A549 (cell line): ENCODE measurements at regions not wholly inside any gene's neighbourhood (a gene's known extent, or its start where the extent isn't known, plus 50 kb on each side); places are given as distances from the start of the nearest gene placed in this dataset.

Experiments
- ATAC-seq, 2 experiments: fragments of 200-7000 bp in 1 of 2; fragments of >200 bp in 1 of 2; cut with Nextera tagmentation in 1 of 2; cut with Tn5 transposase in 1 of 2; 3 replicates each; pipeline versions ENCODE4 v1.8.0 to v1.9.1; 2018 to 2020; ENCODE audit warnings: mild to moderate bottlenecking in 1 of 2, moderate library complexity in 1 of 2
- CTCF ChIA-PET: fragments of 300-600 bp; sonication (Branson Sonifier 250); formaldehyde crosslinking; extraction: SDS; loops from one replicate; lab custom pipeline; 2021; ENCODE audit warnings: antibody characterized with exemption, inconsistent platforms; lab: Yijun Ruan, JAX
- POLR2A ChIA-PET: fragments of 350-600 bp; formaldehyde crosslinking; extraction: SDS; loops from one replicate; lab custom pipeline; 2021; ENCODE audit warnings: antibody characterized with exemption, inconsistent platforms; lab: Yijun Ruan, JAX
- DNase-seq, 2 experiments: peaks; one replicate each; pipeline versions ENCODE4 v3.0.0 to v3.0.0-alpha.2; 2011 to 2016; ENCODE audit warnings: low read depth in 1 of 2, low spot score in 1 of 2
- FAIRE-seq: peaks from 2 replicates; lab custom pipeline; 2011; peaks lifted over from hg19 to GRCh38; lab: Jason Lieb, UNC
- H3K27ac ChIP-seq, 2 experiments: fragments of >200 bp; sonication (Bioruptor Twin); formaldehyde crosslinking; 3 replicates each; pipeline ENCODE4 v1.5.1; 2016 to 2017
- H3K4me1 ChIP-seq: fragments of >200 bp; sonication (Bioruptor Twin); formaldehyde crosslinking; 3 replicates; pipeline ENCODE4 v1.6.1; 2016
- H3K4me2 ChIP-seq: fragments of >200 bp; sonication (Bioruptor Twin); formaldehyde crosslinking; 3 replicates; pipeline ENCODE4 v1.6.1; 2016
- H3K4me3 ChIP-seq: fragments of >200 bp; sonication (Bioruptor Twin); formaldehyde crosslinking; 3 replicates; pipeline ENCODE4 v1.5.1; 2016
- H3K9me3 ChIP-seq: fragments of >200 bp; sonication (Bioruptor Twin); formaldehyde crosslinking; 3 replicates; pipeline ENCODE4 v1.6.1; 2016
- BHLHE40 ChIP-seq: IDR thresholded peaks from 2 replicates; pipeline ENCODE4 v1.6.1; 2012; ENCODE audit warnings: low read depth, low read length, inconsistent platforms
- CBX2 ChIP-seq: fragments of 200-600 bp; sonication (generic); IDR thresholded peaks from 2 replicates; pipeline ENCODE4 v1.6.1; 2016; ENCODE audit warnings: low read depth, mild to moderate bottlenecking, borderline replicate concordance
- CHD2 ChIP-seq: fragments of 150-350 bp; IDR thresholded peaks from 2 replicates; pipeline ENCODE4 v1.6.1; 2014; ENCODE audit warnings: low read length; ENCODE audit not compliant: partially characterized antibody
- CHD4 ChIP-seq: fragments of 200-600 bp; sonication (generic); IDR thresholded peaks from 2 replicates; pipeline ENCODE4 v1.6.1; 2016; ENCODE audit warnings: antibody characterized with exemption, mild to moderate bottlenecking, borderline replicate concordance
- EHF ChIP-seq: fragments of 250-450 bp; sonication (Bioruptor Pico); IDR thresholded peaks from 2 replicates; pipeline ENCODE4 v1.5.0; 2020; ENCODE audit warnings: mild to moderate bottlenecking
- EP300 ChIP-seq, 2 experiments: fragments of >200 bp; sonication (Bioruptor Twin); formaldehyde crosslinking; IDR thresholded peaks; 2 replicates in 1 of 2; 3 replicates in 1 of 2; pipeline ENCODE4 v1.6.1; 2016 to 2017
- ESRRA ChIP-seq: fragments of 150-350 bp; IDR thresholded peaks from 2 replicates; pipeline ENCODE4 v1.6.1; 2014; ENCODE audit warnings: mild to moderate bottlenecking, low read length, borderline replicate concordance
- FOXS1 ChIP-seq: fragments of 250-450 bp; sonication (Bioruptor Pico); IDR thresholded peaks from 2 replicates; pipeline ENCODE4 v1.5.0; 2020; ENCODE audit warnings: mild to moderate bottlenecking, moderate library complexity
- HOXB5 ChIP-seq: fragments of 250-450 bp; sonication (Bioruptor Pico); IDR thresholded peaks from 2 replicates; pipeline ENCODE4 v1.5.0; 2020; ENCODE audit warnings: mild to moderate bottlenecking, moderate library complexity
- KDM5A ChIP-seq: fragments of 200-600 bp; sonication (generic); IDR thresholded peaks from 2 replicates; pipeline ENCODE4 v1.6.1; 2016; ENCODE audit warnings: antibody characterized with exemption, mild to moderate bottlenecking
- MAZ ChIP-seq: fragments of 150-350 bp; IDR thresholded peaks from 2 replicates; pipeline ENCODE4 v1.6.1; 2014; ENCODE audit warnings: antibody characterized with exemption, low read depth, low read length, borderline replicate concordance
- NR3C1 ChIP-seq: fragments of >200 bp; sonication (Bioruptor Twin); formaldehyde crosslinking; IDR thresholded peaks from 3 replicates; pipeline ENCODE4 v1.6.1; 2017
- POLR2AphosphoS2 ChIP-seq: conservative IDR thresholded peaks from 2 replicates; pipeline ENCODE4 v1.6.1; 2012; ENCODE audit warnings: low read length, improper control_type of control experiment, inconsistent platforms
- RCOR1 ChIP-seq: fragments of 150-350 bp; IDR thresholded peaks from 2 replicates; pipeline ENCODE4 v1.6.1; 2014; ENCODE audit warnings: antibody characterized with exemption, low read length, low read depth
- REST ChIP-seq: fragments of 200-600 bp; sonication (generic); IDR thresholded peaks from 2 replicates; pipeline ENCODE4 v1.6.1; 2016; ENCODE audit warnings: antibody characterized with exemption, mild to moderate bottlenecking, moderate library complexity
- RNF2 ChIP-seq: fragments of 200-600 bp; sonication (generic); IDR thresholded peaks from 2 replicates; pipeline ENCODE4 v1.6.1; 2016; ENCODE audit warnings: low read depth, mild to moderate bottlenecking, antibody characterized with exemption, moderate library complexity, borderline replicate concordance
- SREBF2 ChIP-seq: fragments of 450-650 bp; IDR thresholded peaks from 2 replicates; pipeline ENCODE4 v1.6.1; 2014; ENCODE audit warnings: mild to moderate bottlenecking, moderate library complexity
- TP53 ChIP-seq: fragments of 250-450 bp; sonication (Bioruptor Pico); IDR thresholded peaks from 2 replicates; pipeline ENCODE4 v1.5.0; 2021; ENCODE audit warnings: mild to moderate bottlenecking, moderate library complexity
- ZNF302 ChIP-seq: fragments of 250-450 bp; sonication (Bioruptor Pico); IDR thresholded peaks from 2 replicates; pipeline ENCODE4 v1.9.0; 2021; ENCODE audit warnings: inconsistent platforms, mild to moderate bottlenecking, moderate library complexity
- ZSCAN20 ChIP-seq: fragments of 250-450 bp; sonication (Bioruptor Pico); IDR thresholded peaks from 2 replicates; pipeline ENCODE4 v1.8.0; 2022; ENCODE audit warnings: mild to moderate bottlenecking, moderate library complexity
- WGBS: methylation state at CpG from one replicate; pipeline ENCODE4 v1.1.6; 2017; ENCODE audit errors: missing lambda C conversion rate; 5-methylcytosine and 5-hydroxymethylcytosine counted together
- TF ChIP-seq, protein P1 (sequence below): fragments of 250-450 bp; sonication (Bioruptor Pico); IDR thresholded peaks from 2 replicates; pipeline ENCODE4 v1.5.0; 2021; ENCODE audit warnings: mild to moderate bottlenecking, moderate library complexity, borderline replicate concordance
- TF ChIP-seq, protein P2 (sequence below): IDR thresholded peaks from 2 replicates; pipeline ENCODE4 v1.6.1; 2012

- no peak overlapping the region for H3K4me2 ChIP-seq
- H3K27ac ChIP-seq: no peak overlapping the region
- no peak for DNase-seq
- no peaks in the 10 kb centered on the region for H3K4me1 ChIP-seq
- no peaks in the 10 kb centered on the region for H3K9me3 ChIP-seq
- CTCF ChIA-PET: interaction anchor here (0.6 to 1.1 kb wide), 3 partner anchors 151 to 1665 kb away, joined by 3 to 5 read pairs (median 4); no protein-coding TSS in a partner anchor
- H3K4me3 ChIP-seq: no peak overlapping the region
- TF ChIP-seq, protein P1, sequence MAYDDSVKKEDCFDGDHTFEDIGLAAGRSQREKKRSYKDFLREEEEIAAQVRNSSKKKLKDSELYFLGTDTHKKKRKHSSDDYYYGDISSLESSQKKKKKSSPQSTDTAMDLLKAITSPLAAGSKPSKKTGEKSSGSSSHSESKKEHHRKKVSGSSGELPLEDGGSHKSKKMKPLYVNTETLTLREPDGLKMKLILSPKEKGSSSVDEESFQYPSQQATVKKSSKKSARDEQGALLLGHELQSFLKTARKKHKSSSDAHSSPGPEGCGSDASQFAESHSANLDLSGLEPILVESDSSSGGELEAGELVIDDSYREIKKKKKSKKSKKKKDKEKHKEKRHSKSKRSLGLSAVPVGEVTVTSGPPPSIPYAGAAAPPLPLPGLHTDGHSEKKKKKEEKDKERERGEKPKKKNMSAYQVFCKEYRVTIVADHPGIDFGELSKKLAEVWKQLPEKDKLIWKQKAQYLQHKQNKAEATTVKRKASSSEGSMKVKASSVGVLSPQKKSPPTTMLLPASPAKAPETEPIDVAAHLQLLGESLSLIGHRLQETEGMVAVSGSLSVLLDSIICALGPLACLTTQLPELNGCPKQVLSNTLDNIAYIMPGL (CRISPR knock-in tag): no peak
- TF ChIP-seq ZNF302 (CRISPR knock-in tag): no peak
- no peak for TF ChIP-seq ZSCAN20 (CRISPR knock-in tag)
- TF ChIP-seq, protein P2, sequence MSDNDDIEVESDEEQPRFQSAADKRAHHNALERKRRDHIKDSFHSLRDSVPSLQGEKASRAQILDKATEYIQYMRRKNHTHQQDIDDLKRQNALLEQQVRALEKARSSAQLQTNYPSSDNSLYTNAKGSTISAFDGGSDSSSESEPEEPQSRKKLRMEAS: no peak
- no peak for TF ChIP-seq NR3C1
- TF ChIP-seq, all 56 proteins: peak for 0
- WGBS: 11% methylated on average over 2 of the region's 2 CpGs
- ATAC-seq (no peak), FAIRE-seq (no peak)
- POLR2A ChIA-PET: no interaction called here
Measured at GRCh38 chr18:76258209-76258608, 236.8 kb downstream of the ZNF516 start.

DNA sequence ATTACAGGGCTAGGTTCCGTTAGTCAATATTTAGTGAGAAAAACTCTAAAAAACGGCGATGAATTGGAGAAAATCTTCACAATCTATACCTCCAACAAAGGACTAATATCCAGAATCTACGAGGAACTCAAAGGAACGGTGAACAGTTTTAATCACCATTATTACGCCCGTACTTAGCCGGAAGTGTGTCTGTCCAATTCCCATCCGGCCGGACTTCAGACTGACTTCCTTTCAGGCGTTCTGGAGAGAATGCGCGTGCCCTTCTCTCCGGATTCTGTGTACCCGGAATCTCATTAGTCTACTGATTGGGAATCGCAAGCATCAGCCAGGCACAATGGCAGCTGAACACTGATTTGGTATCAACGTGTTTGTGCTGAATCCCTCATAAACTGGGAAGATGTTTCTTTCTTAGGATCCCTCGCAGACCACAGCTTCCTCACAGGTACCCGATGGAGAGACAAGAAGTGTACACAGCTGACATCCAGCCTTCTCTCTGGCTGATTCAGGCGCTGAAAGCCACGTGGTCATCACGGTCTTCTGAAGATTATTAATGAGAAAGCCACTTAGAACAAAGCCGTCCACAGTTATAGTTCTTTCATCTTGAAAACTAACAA is 239.9 kb downstream of the ZNF516 start:
- H3K9me3 ChIP-seq: no peaks in the 10 kb centered on the region
- 55% methylated on average over 23 of the region's 23 CpGs for WGBS
- ATAC-seq (no peak), FAIRE-seq (no peak), DNase-seq (no peak)
- no peaks in the 10 kb centered on the region for H3K4me1 ChIP-seq
- CTCF ChIA-PET: interaction anchor here (0.9 kb wide), 1 partner anchor 123 kb away, joined by 3 read pairs; no protein-coding TSS in a partner anchor
- no peak overlapping the region for H3K27ac ChIP-seq
- no peak overlapping the region for H3K4me3 ChIP-seq
- TF ChIP-seq EP300 (IDR thresholded peaks at IDR 0.05) (no peak), RCOR1 (no peak), KDM5A (no peak), POLR2AphosphoS2 (no peak), REST (no peak), MAZ (no peak), CBX2 (no peak), RNF2 (no peak), SREBF2 (no peak), CHD4 (no peak), ZSCAN20 (CRISPR knock-in tag) (no peak), HOXB5 (CRISPR knock-in tag) (no peak), TP53 (CRISPR knock-in tag) (no peak), NR3C1 (no peak), EHF (no peak), FOXS1 (CRISPR knock-in tag) (no peak), BHLHE40 (no peak), CHD2 (no peak), ESRRA (no peak)
- H3K4me2 ChIP-seq: no peak overlapping the region
- POLR2A ChIA-PET: no interaction called here
